Left hindlimb (tissue), 1 donor: ENCODE measurements at regions not wholly inside any gene's neighbourhood (a gene's known extent, or its start where the extent isn't known, plus 50 kb on each side); places are given as distances from the start of the nearest gene placed in this dataset.
A peak's percentile ranks its signal among the peaks of the same experiment; 100 is the strongest.

Experiments
- DNase-seq: peaks from one replicate; pipeline ENCODE4 v3.0.0-alpha.2; 2018

DNA sequence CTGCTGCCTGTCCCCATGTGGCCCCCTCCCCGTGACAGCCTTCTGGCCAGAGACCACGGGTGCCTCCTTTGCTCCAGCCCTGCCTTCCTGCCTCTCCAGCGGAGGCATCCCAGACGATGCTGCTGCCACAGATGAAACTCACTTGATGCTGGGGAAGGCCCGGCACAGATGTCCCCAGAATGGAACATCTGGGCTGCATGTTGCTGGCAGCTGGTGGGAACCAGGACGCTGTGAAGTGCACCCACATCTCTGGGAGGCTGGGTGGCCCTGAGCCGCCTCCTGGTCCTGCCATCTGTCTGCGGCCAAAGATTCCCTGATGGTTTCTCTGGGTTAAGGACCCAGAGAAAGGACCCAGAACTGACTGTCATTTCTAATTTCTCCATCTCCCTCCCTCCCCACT, 51.9 kb upstream of the PTPRS start:
- no peak for DNase-seq

GRCh38 chr19:5393088-5393487, 52.5 kb upstream of the PTPRS start:
- DNase-seq = no peak

DNA sequence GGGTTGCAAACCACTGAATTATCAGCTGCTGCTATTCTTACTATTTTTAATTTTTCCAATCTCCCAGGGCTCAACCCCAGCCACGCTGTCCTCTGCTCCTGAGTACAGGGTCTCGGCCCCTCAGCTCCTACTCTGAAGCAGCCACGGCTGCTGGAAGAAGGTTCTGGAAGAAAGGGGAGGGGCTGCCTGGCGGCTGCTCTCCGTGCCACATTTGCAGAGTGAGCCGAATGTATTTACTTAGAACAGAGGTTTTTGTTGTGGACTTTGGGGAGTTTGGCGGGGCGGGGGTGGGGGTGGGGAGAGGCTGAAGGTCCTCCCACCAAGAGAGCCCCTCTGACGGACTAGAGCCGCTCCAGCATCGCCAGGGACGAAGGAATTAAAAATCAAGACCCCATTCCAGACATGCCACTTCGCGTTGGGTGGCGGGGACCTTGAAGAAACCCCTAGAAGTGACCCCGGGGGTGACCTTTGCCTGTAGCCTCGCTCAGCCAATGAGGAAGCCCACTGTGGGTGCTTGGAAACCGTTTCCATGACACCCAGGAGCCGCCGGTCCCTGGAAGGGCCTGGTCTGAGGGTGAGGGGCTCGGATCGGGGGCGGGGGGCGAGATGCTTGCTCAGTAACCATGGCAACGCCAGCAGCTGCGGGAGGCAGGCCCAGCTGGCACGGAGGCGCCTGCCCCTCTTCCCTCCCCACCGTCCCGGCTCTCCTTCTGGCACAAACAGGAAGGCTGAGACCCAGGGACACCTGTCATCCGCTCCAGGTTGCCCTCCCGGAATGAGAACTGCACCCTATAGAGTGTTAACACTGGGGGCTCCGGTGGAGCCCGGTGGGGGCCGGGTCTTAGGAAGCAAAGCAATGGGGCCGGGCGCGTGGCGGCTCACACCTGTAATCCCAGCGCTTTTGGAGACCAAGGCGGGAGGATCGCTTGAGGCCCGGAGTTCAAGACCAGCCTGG, 54.2 kb upstream of the PTPRS start:
- no peak for DNase-seq

GRCh38 chr19:5395556-5395955, 54.9 kb upstream of the PTPRS start:
- no peak for DNase-seq

DNA sequence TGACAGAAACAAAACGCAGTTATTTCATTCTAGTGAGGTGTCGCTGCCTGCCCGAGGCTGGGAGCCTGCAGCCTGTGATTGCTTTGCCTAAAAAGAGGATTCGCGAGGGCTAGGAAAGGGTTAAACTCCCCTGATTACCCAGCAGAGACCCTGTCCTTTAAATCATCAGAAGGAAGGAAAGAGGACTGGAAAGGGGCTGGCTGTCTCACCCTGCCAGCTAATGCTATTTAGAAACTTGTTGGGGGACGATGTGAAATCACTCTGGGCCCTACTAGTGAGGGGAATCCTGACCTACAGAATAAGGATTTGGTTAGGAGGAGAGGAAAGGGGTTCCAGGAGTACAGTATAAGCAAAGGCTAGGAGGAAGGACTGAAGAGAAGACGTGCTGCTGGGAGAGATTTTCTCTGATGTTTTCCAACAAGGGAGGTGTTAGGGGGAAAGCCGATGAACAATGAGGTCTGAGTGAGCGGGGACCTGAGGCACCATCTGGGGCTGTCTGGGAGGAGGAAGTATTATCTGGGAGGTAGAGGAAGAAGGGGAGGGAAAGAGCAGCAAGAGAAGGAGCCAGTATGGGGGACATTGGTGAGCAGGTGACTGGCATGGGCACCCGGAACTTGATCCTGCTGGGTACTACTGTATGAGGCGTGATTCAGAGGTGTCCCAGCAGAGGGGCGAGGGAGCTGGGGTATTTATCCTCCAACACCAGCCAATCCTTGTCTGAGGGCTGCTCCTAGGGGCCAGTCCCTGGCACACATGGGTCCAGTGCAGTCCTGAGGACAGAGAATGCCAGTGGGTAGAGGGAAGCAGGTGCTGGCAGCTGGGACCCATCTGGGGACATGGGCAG, 55.7 kb upstream of the PTPRS start:
- no peak for DNase-seq

GRCh38 chr19:5396963-5397362, 56.4 kb upstream of the PTPRS start:
- DNase-seq = no peak

DNA sequence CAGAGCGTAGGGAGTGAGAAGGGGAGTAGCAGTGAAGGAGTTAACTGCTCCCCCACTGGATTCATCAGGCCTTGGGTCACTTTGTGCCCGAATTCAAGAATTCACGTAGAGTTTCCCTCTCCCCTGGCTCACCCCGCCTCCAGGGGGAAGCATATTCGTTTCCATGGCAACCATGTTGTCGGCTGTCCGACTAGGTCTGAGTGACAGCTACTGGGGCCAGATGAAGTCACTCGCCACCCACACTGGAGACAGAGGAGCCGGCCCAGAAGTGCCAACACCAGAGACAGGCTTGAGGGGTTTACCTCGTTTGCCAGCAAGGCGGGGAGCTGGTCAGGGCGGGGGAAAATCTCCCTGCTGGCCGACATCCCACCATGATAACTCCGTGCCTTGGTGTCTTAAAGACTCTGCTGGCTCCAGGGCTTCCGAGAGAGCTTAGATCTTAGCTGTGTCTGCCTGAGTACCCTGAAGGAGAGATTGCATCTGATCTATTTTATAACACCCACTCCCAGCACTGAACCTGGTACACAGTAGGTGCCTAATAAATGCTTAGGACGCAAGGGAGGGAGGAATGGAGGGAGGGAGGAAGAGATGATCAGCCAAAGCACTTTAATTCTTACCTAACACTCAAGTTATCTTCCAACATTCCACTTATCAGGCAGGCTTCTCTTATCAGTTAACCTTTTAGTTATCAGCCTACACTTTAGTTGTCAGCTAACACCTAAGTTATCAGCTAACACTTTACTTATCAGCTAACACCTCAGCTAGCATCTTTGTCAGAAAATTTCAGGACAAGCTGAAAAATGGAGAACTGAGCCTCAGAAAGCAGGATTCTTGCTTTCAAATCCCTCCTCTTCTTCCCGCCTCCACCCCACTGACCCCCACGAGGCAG, 57.2 kb upstream of the ZNRF4 start:
- no peak for DNase-seq

- DNase-seq = no peak
These were observed 56.5 kb upstream of the ZNRF4 start for GRCh38 chr19:5398693-5399057.

DNA sequence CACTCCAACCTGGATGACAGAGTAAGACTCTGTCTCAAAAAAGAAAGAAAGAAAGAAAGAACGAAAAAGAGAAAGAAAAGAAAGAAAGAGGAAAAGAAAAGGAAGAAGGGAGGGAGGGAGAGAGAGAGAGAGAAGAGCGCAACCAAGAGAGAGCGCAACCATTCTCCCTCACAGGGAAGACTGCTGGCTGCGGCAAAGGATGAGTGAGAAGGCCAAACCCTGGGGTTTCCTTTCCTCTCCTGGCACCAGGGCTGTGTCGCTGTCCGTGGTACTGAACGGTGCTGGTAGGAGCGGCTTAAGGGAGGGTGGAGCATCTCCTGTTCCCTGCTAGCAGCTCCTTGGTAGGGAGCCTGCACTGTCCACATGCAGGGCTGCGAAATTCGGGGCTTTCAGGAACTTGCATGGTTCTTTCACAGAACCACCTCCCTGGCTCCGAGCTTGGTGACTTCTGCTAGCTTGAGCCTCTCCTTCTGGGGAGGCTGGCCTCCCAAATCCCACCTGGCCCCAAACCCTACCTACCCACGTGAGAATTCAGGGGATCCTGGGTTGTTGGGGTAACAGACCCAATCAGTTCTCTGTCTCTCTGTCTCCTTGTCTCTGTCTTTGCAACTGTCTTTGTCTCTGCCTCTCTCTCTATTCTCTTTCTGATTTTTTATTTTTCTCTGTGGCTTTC, 51.1 kb upstream of the ZNRF4 start:
- peak; percentile 89 for DNase-seq
